HAP-1 (cell line): ENCODE measurements at regions not wholly inside any gene's neighbourhood (a gene's known extent, or its start where the extent isn't known, plus 50 kb on each side); places are given as distances from the start of the nearest gene placed in this dataset.

Experiments used
- DNase-seq, 2 experiments: peaks; one replicate each; pipeline ENCODE4 v3.0.0-alpha.2; 2016 to 2020; ENCODE audit warnings: low spot score in 2 of 2
- H3K27me3 ChIP-seq: fragments of 250-450 bp; sonication (Bioruptor Pico); 2 replicates; pipeline ENCODE4 v1.5.1; 2020; ENCODE audit warnings: low read depth, mild to moderate bottlenecking, moderate library complexity
- H3K36me3 ChIP-seq: fragments of 250-450 bp; sonication (Bioruptor Pico); replicated peaks from 2 replicates; pipeline ENCODE4 v1.5.1; 2020; ENCODE audit warnings: mild to moderate bottlenecking
- H3K4me1 ChIP-seq: fragments of 250-450 bp; sonication (Bioruptor Pico); 2 replicates; pipeline ENCODE4 v1.5.1; 2020; ENCODE audit warnings: mild to moderate bottlenecking
- H3K4me3 ChIP-seq: fragments of 250-450 bp; sonication (Bioruptor Pico); 2 replicates; pipeline ENCODE4 v1.5.1; 2020; ENCODE audit warnings: mild to moderate bottlenecking, moderate library complexity
- H3K9me3 ChIP-seq: fragments of 250-450 bp; sonication (Bioruptor Pico); 2 replicates; pipeline ENCODE4 v1.5.1; 2020; ENCODE audit warnings: mild to moderate bottlenecking, moderate library complexity
- in situ Hi-C: fragments of 300-500 bp; cut with MboI; formaldehyde crosslinking; loops from 3 replicates; pipeline ENCODE4 v1.14.3; 2020; ENCODE audit warnings: low sequenced_read_pairs, inconsistent platforms, mixed read lengths

DNA sequence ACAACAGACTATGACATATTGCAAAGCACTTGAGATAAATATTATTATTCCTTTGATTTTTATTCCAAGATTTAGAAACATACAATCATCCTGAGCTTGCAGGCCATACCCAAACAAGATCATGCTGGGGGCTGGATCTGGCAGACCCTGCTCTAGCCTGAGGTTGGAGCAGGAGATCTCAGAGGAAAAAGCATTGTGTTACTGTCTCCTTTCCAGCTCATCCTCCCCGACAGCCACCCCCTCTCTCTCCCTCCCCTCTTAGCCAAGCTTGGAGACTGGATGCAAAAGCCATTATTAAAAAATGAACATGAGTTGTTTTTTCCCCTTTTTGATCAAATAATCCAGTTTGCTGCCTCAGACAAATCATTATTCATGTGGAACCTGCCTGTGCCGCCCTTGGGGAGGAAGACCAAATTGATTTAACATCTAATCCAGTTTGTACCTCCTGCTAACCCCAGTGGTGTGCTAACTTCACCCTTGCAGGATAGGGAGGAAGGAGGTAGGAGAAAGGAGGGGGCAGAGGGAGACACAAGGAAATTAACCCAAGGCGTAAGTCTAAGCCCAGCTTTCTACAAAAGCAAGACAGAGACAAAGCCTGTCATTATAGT is 565.8 kb upstream of the TBX3 start:
- no peaks in the 10 kb centered on the region for H3K4me1 ChIP-seq
- H3K9me3 ChIP-seq = no peaks in the 10 kb centered on the region
- no peaks in the 10 kb centered on the region for H3K36me3 ChIP-seq
- in situ Hi-C loops = no loop called here
- H3K4me3 ChIP-seq = no peak overlapping the region
- H3K27me3 ChIP-seq = no peaks in the 10 kb centered on the region
- DNase-seq = no peak

- Histone ChIP-seq H3K27me3 (0 out of 2 replicates have a peak, but pooled peaks cover 3% of the 10 kb centered on the region), H3K36me3 (no peaks in the 10 kb centered on the region), H3K4me3 (no peak overlapping the region), H3K9me3 (no peaks in the 10 kb centered on the region), H3K4me1 (no peaks in the 10 kb centered on the region)
- in situ Hi-C loops = no loop called here
- DNase-seq = no peak
Measured at GRCh38 chr12:115245020-115245419, 561.0 kb upstream of the TBX3 start.

DNA sequence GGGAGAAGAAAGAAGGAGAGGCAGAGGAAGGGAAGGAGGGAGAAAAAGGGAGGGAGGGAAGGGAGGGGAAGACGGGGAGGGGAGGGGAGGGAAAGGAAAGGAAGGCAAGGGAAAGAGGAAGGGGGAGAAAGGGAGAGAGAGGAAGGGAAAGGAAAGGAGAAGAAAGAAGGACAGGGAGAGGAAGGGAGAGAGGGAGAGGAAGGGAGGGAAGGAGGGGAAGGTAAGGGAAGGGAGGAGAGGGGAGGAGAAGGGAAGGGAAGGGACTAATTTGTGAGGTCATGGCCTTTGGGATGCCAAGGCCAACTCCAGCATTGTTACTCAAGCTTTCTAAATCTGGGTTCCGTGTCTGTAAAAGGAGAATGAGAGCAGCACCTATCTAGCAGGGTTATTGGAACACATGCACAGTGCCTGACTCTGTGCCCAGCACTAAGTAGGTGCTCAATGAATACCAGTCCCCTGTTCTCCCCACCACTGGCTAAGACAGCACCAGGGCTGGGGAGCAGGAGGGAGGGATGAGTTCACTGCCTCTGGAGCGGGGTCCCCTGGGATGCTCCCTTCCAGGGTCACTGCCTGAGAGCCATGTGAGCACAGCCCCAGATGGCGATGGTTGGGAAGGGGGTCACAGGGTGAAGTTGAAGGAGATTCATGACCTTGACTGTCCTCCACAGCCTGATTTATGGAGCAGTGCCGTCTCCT is 560.1 kb upstream of the TBX3 start:
- H3K27me3 ChIP-seq = 0 out of 2 replicates have a peak, but pooled peaks cover 3% of the 10 kb centered on the region
- no peak for DNase-seq
- H3K9me3 ChIP-seq = no peaks in the 10 kb centered on the region
- in situ Hi-C loops = no loop called here
- H3K4me3 ChIP-seq = no peak overlapping the region
- H3K4me1 ChIP-seq = no peaks in the 10 kb centered on the region
- no peaks in the 10 kb centered on the region for H3K36me3 ChIP-seq

GRCh38 chr12:115240251-115240650 is 556.3 kb upstream of the TBX3 start:
- no peak for DNase-seq
- Histone ChIP-seq H3K9me3 (no peaks in the 10 kb centered on the region), H3K36me3 (no peaks in the 10 kb centered on the region), H3K27me3 (peaks cover 7% of the 10 kb centered on the region; the same call in 1 of the 2 replicates), H3K4me1 (no peaks in the 10 kb centered on the region), H3K4me3 (no peak overlapping the region)
- in situ Hi-C loops = no loop called here

DNA sequence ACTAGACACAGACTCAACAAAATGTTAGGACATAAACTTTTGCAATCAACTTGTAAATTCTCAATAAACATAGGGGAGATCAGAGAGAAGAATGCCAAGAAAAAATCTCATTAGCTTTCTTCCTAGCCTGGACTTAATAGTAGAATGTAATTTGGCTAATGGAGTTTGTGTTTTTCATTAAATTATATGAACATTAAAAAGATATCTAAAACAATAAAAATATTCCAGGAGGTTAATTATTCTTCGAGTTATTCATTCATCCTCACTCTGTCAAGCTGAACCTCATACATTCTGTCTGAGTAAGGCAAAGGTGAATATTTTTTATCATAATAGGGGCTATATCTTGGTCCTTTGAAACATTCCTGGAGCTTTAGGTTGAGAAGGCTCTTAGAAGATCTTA is 551.9 kb upstream of the TBX3 start:
- no peak for DNase-seq
- no peaks in the 10 kb centered on the region for H3K4me1 ChIP-seq
- H3K4me3 ChIP-seq = no peak overlapping the region
- H3K9me3 ChIP-seq = no peaks in the 10 kb centered on the region
- in situ Hi-C loops = no loop called here
- peaks cover 7% of the 10 kb centered on the region; the same call in 1 of the 2 replicates for H3K27me3 ChIP-seq
- no peaks in the 10 kb centered on the region for H3K36me3 ChIP-seq

GRCh38 chr12:115233891-115234543 is 550.0 kb upstream of the TBX3 start:
- Histone ChIP-seq H3K4me3 (no peak overlapping the region), H3K4me1 (no peaks in the 10 kb centered on the region), H3K36me3 (no peaks in the 10 kb centered on the region), H3K27me3 (peaks cover 4% of the 10 kb centered on the region; the same call in 1 of the 2 replicates), H3K9me3 (no peaks in the 10 kb centered on the region)
- in situ Hi-C loops = no loop called here
- DNase-seq = no peak

GRCh38 chr12:115232455-115233156 is 548.6 kb upstream of the TBX3 start:
- peaks cover 4% of the 10 kb centered on the region; the same call in 1 of the 2 replicates for H3K27me3 ChIP-seq
- H3K4me3 ChIP-seq = no peak overlapping the region
- in situ Hi-C loops = no loop called here
- no peaks in the 10 kb centered on the region for H3K4me1 ChIP-seq
- no peaks in the 10 kb centered on the region for H3K9me3 ChIP-seq
- DNase-seq = no peak
- no peaks in the 10 kb centered on the region for H3K36me3 ChIP-seq

- in situ Hi-C loops = no loop called here
- no peaks in the 10 kb centered on the region for H3K27me3 ChIP-seq
- H3K4me1 ChIP-seq = no peaks in the 10 kb centered on the region
- no peaks in the 10 kb centered on the region for H3K36me3 ChIP-seq
- H3K9me3 ChIP-seq = no peaks in the 10 kb centered on the region
- H3K4me3 ChIP-seq = no peak overlapping the region
- DNase-seq = no peak
Measured at GRCh38 chr12:115230606-115231005, 546.6 kb upstream of the TBX3 start.

GRCh38 chr12:115229517-115229916 is 545.5 kb upstream of the TBX3 start:
- in situ Hi-C loops = no loop called here
- Histone ChIP-seq H3K36me3 (no peaks in the 10 kb centered on the region), H3K4me3 (no peak overlapping the region), H3K4me1 (no peaks in the 10 kb centered on the region), H3K9me3 (no peaks in the 10 kb centered on the region), H3K27me3 (no peaks in the 10 kb centered on the region)
- no peak for DNase-seq

GRCh38 chr12:115228434-115228833 is 544.5 kb upstream of the TBX3 start:
- DNase-seq = no peak
- in situ Hi-C loops = no loop called here
- Histone ChIP-seq H3K27me3 (no peaks in the 10 kb centered on the region), H3K4me3 (no peak overlapping the region), H3K9me3 (no peaks in the 10 kb centered on the region), H3K36me3 (no peaks in the 10 kb centered on the region), H3K4me1 (no peaks in the 10 kb centered on the region)

DNA sequence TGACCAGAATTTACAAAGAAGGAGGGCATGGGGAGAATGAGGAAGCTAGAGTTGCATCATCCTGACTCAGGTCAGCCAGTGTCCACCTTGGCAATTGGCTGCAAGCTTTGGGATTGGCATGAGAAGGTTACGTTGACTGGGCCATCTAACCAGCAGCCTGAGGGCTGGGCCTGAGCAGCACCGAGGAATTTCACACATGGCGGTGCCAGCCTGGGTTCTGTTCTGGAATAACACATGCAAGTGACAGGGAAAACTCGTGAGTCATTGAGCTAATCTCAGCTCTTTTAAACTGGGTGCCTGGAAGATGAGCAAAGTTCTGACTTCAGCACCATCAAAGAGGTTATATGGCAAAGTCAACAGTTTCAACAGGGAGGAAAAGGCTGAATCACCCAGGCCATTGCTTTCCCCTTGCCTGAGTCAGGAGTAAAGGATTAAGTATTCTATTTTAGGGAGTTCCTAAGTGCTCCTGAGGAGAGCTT is 543.2 kb upstream of the TBX3 start:
- no peak for DNase-seq
- Histone ChIP-seq H3K36me3 (no peaks in the 10 kb centered on the region), H3K9me3 (no peaks in the 10 kb centered on the region), H3K4me3 (no peak overlapping the region), H3K4me1 (no peaks in the 10 kb centered on the region), H3K27me3 (no peaks in the 10 kb centered on the region)
- in situ Hi-C loops = no loop called here

GRCh38 chr12:115225845-115226244 is 541.9 kb upstream of the TBX3 start:
- Histone ChIP-seq H3K36me3 (no peaks in the 10 kb centered on the region), H3K27me3 (no peaks in the 10 kb centered on the region), H3K9me3 (no peaks in the 10 kb centered on the region), H3K4me3 (no peak overlapping the region), H3K4me1 (no peaks in the 10 kb centered on the region)
- in situ Hi-C loops = no loop called here
- no peak for DNase-seq

GRCh38 chr12:115223991-115224390 is 540.0 kb upstream of the TBX3 start:
- Histone ChIP-seq H3K36me3 (no peaks in the 10 kb centered on the region), H3K27me3 (no peaks in the 10 kb centered on the region), H3K4me3 (no peak overlapping the region), H3K9me3 (no peaks in the 10 kb centered on the region), H3K4me1 (no peaks in the 10 kb centered on the region)
- DNase-seq = peak; percentile 14 to 22
- in situ Hi-C loops = no loop called here

DNA sequence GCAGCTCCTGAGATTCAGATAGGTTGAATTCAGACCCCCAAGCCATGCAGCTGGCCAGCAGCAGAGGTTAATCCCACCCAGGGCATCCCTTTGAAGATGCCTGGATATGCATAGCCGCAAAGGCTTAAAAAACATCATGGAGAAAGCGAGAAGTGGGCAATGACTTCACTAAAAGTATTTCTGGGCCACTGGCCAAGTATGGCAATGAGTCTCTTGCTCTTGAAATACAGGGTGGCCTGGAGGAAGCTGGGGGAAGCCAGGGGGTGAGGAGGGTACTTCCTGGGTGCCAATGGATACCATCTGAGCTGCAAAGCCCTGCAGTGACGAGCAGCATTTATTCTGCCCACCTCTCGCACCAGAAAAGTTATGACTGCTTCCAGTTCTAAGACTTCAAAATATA is 539.3 kb upstream of the TBX3 start:
- H3K4me1 ChIP-seq = no peaks in the 10 kb centered on the region
- DNase-seq = no peak
- no peak overlapping the region for H3K4me3 ChIP-seq
- H3K36me3 ChIP-seq = no peaks in the 10 kb centered on the region
- in situ Hi-C loops = no loop called here
- no peaks in the 10 kb centered on the region for H3K9me3 ChIP-seq
- H3K27me3 ChIP-seq = no peaks in the 10 kb centered on the region
